GM23338 (cell line): ENCODE measurements at regions not wholly inside any gene's neighbourhood (a gene's known extent, or its start where the extent isn't known, plus 50 kb on each side); places are given as distances from the start of the nearest gene placed in this dataset.

Source experiments
- ATAC-seq: fragments of 200-7000 bp; cut with Tn5 transposase; 3 replicates; pipeline ENCODE4 v1.9.1; 2020
- DNase-seq: peaks from one replicate; pipeline ENCODE4 v3.0.0-alpha.2; 2015; ENCODE audit warnings: low spot score
- H2AFZ ChIP-seq: fragments of 200-600 bp; sonication (generic); 2 replicates; pipeline ENCODE4 v1.8.0; 2016; ENCODE audit warnings: antibody characterized with exemption, mild to moderate bottlenecking, moderate library complexity
- H3F3A ChIP-seq: fragments of 200-600 bp; sonication (generic); replicated peaks from 2 replicates; pipeline ENCODE4 v1.8.0; 2017; ENCODE audit warnings: antibody characterized with exemption, mixed run types, low read depth
- H3K27ac ChIP-seq: fragments of 200-600 bp; sonication (generic); 2 replicates; pipeline ENCODE4 v1.6.1; 2016; ENCODE audit warnings: low read depth
- H3K27me3 ChIP-seq: fragments of 200-600 bp; sonication (generic); 2 replicates; pipeline ENCODE4 v1.8.0; 2016; ENCODE audit warnings: mild to moderate bottlenecking, mixed run types, moderate library complexity; ENCODE audit not compliant: insufficient read depth
- H3K36me3 ChIP-seq: fragments of 200-600 bp; sonication (generic); 2 replicates; pipeline ENCODE4 v1.8.0; 2016; ENCODE audit warnings: mild to moderate bottlenecking; ENCODE audit not compliant: insufficient read depth
- H3K4me1 ChIP-seq: fragments of 200-600 bp; sonication (generic); 2 replicates; pipeline ENCODE4 v1.8.0; 2016; ENCODE audit warnings: mild to moderate bottlenecking, moderate library complexity; ENCODE audit not compliant: insufficient read depth
- H3K4me2 ChIP-seq: fragments of 200-600 bp; sonication (generic); 2 replicates; pipeline ENCODE4 v1.7.1; 2017; ENCODE audit warnings: mixed run types
- H3K4me3 ChIP-seq: fragments of 200-600 bp; sonication (generic); 2 replicates; pipeline ENCODE4 v1.6.1; 2016; ENCODE audit warnings: mixed run types
- H3K79me2 ChIP-seq: fragments of 200-600 bp; sonication (generic); replicated peaks from 2 replicates; pipeline ENCODE4 v1.8.0; 2017; ENCODE audit warnings: mild to moderate bottlenecking; ENCODE audit not compliant: insufficient read depth
- H3K9me2 ChIP-seq: fragments of 200-600 bp; sonication (generic); 2 replicates; pipeline ENCODE4 v1.8.0; 2017; ENCODE audit not compliant: insufficient read depth
- H4K20me1 ChIP-seq: fragments of 200-600 bp; sonication (generic); replicated peaks from 2 replicates; pipeline ENCODE4 v1.8.0; 2017; ENCODE audit warnings: mild to moderate bottlenecking; ENCODE audit not compliant: insufficient read depth
- H3K27ac Mint-ChIP-seq: 2 replicates; pipeline ENCODE4 v1.8.0; 2020; ENCODE audit warnings: inconsistent platforms, mild to moderate bottlenecking, moderate library complexity, mixed read lengths
- H3K27me3 Mint-ChIP-seq: 3 replicates; pipeline ENCODE4 v1.8.0; 2022; ENCODE audit warnings: low read depth, mild to moderate bottlenecking, moderate library complexity, mixed read lengths, inconsistent platforms; ENCODE audit not compliant: insufficient read depth, poor library complexity
- H3K36me3 Mint-ChIP-seq: 3 replicates; pipeline ENCODE4 v1.8.0; 2021; ENCODE audit warnings: low read depth, mild to moderate bottlenecking, inconsistent platforms, moderate library complexity, mixed read lengths
- H3K4me1 Mint-ChIP-seq: 3 replicates; pipeline ENCODE4 v1.8.0; 2020; ENCODE audit warnings: mild to moderate bottlenecking, inconsistent platforms, mixed read lengths
- H3K4me3 Mint-ChIP-seq: 3 replicates; pipeline ENCODE4 v1.8.0; 2021; ENCODE audit warnings: moderate library complexity, mild to moderate bottlenecking, inconsistent platforms, mixed read lengths
- H3K9me3 Mint-ChIP-seq: 3 replicates; pipeline ENCODE4 v1.8.0; 2020; ENCODE audit warnings: moderate library complexity, mild to moderate bottlenecking, inconsistent platforms, mixed read lengths
- EZH2phosphoT487 ChIP-seq: fragments of 200-600 bp; sonication (generic); IDR thresholded peaks from one replicate; pipeline ENCODE4 v1.8.1; 2018; ENCODE audit warnings: antibody characterized with exemption; ENCODE audit not compliant: unreplicated experiment
- JUNB ChIP-seq: IDR thresholded peaks from one replicate; pipeline ENCODE4 v1.6.1; 2016; ENCODE audit warnings: antibody characterized with exemption; ENCODE audit not compliant: unreplicated experiment
- NANOG ChIP-seq: IDR thresholded peaks from 2 replicates; pipeline ENCODE4 v1.6.1; 2016; ENCODE audit warnings: antibody characterized with exemption, borderline replicate concordance
- POLR2AphosphoS5 ChIP-seq: IDR thresholded peaks from 2 replicates; pipeline ENCODE4 v1.6.1; 2016; ENCODE audit warnings: antibody characterized with exemption, low read depth
- ZNF114 ChIP-seq: fragments of 250-450 bp; sonication (Bioruptor Pico); IDR thresholded peaks from 2 replicates; pipeline ENCODE4 v1.5.0; 2020; ENCODE audit warnings: mild to moderate bottlenecking, moderate library complexity
- ZNF331 ChIP-seq: fragments of 250-450 bp; sonication (Bioruptor Pico); IDR thresholded peaks from 2 replicates; pipeline ENCODE4 v1.5.0; 2020; ENCODE audit warnings: low read depth, mild to moderate bottlenecking, moderate library complexity
- TF ChIP-seq, protein P1 (sequence below): IDR thresholded peaks from one replicate; pipeline ENCODE4 v1.6.1; 2018; ENCODE audit warnings: antibody characterized with exemption; ENCODE audit not compliant: unreplicated experiment
- TF ChIP-seq, protein P2 (sequence below): fragments of 250-450 bp; sonication (Bioruptor Pico); IDR thresholded peaks from 2 replicates; pipeline ENCODE4 v1.5.0; 2020; ENCODE audit warnings: mild to moderate bottlenecking, moderate library complexity
- TF ChIP-seq, protein P3 (sequence below): IDR thresholded peaks from 2 replicates; pipeline ENCODE4 v1.6.1; 2016; ENCODE audit warnings: antibody characterized with exemption

DNA sequence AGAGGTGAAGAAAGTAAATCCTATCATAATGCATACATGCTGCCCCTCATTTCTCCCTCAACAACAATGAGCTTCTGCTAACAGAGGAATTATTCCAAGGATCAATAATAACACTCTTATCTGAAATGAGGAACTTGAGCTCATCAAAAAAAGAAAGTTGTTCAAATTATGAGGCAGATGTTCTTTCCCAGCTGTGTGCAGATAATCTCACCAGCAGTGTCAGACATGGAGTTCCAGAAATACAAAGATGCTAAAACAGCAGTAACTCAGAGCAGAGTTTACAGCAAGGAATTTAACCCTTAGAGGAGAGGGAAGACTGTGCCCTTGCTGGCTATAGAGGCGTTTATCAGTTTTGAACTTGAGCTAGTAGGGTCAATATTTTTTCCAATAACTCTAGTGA, 153.1 kb downstream of the TRIM36 start:
- peaks cover 2% of the 10 kb centered on the region; the same call in 1 of the 3 replicates for H3K36me3 Mint-ChIP-seq
- ATAC-seq (no peak), DNase-seq (no peak)
- H3K4me1 ChIP-seq = no peaks in the 10 kb centered on the region
- no peaks in the 10 kb centered on the region for H3K27me3 ChIP-seq
- no peak overlapping the region for H3K4me3 Mint-ChIP-seq
- no peaks in the 10 kb centered on the region for H3K79me2 ChIP-seq
- H2AFZ ChIP-seq = no peak overlapping the region
- no peak overlapping the region for H3K4me3 ChIP-seq
- no peak overlapping the region for H3K27ac Mint-ChIP-seq
- H4K20me1 ChIP-seq = no peaks in the 10 kb centered on the region
- peaks cover 3% of the 10 kb centered on the region for H3K27me3 Mint-ChIP-seq
- H3K27ac ChIP-seq = no peak overlapping the region
- no peak for TF ChIP-seq POLR2AphosphoS5
- no peak for TF ChIP-seq JUNB
- TF ChIP-seq EZH2phosphoT487 = no peak
- TF ChIP-seq, protein P1, sequence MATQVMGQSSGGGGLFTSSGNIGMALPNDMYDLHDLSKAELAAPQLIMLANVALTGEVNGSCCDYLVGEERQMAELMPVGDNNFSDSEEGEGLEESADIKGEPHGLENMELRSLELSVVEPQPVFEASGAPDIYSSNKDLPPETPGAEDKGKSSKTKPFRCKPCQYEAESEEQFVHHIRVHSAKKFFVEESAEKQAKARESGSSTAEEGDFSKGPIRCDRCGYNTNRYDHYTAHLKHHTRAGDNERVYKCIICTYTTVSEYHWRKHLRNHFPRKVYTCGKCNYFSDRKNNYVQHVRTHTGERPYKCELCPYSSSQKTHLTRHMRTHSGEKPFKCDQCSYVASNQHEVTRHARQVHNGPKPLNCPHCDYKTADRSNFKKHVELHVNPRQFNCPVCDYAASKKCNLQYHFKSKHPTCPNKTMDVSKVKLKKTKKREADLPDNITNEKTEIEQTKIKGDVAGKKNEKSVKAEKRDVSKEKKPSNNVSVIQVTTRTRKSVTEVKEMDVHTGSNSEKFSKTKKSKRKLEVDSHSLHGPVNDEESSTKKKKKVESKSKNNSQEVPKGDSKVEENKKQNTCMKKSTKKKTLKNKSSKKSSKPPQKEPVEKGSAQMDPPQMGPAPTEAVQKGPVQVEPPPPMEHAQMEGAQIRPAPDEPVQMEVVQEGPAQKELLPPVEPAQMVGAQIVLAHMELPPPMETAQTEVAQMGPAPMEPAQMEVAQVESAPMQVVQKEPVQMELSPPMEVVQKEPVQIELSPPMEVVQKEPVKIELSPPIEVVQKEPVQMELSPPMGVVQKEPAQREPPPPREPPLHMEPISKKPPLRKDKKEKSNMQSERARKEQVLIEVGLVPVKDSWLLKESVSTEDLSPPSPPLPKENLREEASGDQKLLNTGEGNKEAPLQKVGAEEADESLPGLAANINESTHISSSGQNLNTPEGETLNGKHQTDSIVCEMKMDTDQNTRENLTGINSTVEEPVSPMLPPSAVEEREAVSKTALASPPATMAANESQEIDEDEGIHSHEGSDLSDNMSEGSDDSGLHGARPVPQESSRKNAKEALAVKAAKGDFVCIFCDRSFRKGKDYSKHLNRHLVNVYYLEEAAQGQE = no peak
- no peak for TF ChIP-seq NANOG
- TF ChIP-seq ZNF114 (CRISPR knock-in tag) = no peak
- TF ChIP-seq, protein P2, sequence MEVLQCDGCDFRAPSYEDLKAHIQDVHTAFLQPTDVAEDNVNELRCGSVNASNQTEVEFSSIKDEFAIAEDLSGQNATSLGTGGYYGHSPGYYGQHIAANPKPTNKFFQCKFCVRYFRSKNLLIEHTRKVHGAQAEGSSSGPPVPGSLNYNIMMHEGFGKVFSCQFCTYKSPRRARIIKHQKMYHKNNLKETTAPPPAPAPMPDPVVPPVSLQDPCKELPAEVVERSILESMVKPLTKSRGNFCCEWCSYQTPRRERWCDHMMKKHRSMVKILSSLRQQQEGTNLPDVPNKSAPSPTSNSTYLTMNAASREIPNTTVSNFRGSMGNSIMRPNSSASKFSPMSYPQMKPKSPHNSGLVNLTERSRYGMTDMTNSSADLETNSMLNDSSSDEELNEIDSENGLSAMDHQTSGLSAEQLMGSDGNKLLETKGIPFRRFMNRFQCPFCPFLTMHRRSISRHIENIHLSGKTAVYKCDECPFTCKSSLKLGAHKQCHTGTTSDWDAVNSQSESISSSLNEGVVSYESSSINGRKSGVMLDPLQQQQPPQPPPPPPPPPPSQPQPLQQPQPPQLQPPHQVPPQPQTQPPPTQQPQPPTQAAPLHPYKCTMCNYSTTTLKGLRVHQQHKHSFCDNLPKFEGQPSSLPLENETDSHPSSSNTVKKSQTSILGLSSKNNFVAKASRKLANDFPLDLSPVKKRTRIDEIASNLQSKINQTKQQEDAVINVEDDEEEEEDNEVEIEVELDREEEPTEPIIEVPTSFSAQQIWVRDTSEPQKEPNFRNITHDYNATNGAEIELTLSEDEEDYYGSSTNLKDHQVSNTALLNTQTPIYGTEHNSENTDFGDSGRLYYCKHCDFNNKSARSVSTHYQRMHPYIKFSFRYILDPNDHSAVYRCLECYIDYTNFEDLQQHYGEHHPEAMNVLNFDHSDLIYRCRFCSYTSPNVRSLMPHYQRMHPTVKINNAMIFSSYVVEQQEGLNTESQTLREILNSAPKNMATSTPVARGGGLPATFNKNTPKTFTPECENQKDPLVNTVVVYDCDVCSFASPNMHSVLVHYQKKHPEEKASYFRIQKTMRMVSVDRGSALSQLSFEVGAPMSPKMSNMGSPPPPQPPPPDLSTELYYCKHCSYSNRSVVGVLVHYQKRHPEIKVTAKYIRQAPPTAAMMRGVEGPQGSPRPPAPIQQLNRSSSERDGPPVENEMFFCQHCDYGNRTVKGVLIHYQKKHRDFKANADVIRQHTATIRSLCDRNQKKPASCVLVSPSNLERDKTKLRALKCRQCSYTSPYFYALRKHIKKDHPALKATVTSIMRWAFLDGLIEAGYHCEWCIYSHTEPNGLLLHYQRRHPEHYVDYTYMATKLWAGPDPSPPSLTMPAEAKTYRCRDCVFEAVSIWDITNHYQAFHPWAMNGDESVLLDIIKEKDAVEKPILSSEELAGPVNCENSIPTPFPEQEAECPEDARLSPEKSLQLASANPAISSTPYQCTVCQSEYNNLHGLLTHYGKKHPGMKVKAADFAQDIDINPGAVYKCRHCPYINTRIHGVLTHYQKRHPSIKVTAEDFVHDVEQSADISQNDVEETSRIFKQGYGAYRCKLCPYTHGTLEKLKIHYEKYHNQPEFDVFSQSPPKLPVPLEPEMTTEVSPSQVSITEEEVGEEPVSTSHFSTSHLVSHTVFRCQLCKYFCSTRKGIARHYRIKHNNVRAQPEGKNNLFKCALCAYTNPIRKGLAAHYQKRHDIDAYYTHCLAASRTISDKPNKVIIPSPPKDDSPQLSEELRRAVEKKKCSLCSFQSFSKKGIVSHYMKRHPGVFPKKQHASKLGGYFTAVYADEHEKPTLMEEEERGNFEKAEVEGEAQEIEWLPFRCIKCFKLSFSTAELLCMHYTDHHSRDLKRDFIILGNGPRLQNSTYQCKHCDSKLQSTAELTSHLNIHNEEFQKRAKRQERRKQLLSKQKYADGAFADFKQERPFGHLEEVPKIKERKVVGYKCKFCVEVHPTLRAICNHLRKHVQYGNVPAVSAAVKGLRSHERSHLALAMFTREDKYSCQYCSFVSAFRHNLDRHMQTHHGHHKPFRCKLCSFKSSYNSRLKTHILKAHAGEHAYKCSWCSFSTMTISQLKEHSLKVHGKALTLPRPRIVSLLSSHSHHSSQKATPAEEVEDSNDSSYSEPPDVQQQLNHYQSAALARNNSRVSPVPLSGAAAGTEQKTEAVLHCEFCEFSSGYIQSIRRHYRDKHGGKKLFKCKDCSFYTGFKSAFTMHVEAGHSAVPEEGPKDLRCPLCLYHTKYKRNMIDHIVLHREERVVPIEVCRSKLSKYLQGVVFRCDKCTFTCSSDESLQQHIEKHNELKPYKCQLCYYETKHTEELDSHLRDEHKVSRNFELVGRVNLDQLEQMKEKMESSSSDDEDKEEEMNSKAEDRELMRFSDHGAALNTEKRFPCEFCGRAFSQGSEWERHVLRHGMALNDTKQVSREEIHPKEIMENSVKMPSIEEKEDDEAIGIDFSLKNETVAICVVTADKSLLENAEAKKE = no peak
- no peak for TF ChIP-seq ZNF331 (CRISPR knock-in tag)
- TF ChIP-seq, protein P3, sequence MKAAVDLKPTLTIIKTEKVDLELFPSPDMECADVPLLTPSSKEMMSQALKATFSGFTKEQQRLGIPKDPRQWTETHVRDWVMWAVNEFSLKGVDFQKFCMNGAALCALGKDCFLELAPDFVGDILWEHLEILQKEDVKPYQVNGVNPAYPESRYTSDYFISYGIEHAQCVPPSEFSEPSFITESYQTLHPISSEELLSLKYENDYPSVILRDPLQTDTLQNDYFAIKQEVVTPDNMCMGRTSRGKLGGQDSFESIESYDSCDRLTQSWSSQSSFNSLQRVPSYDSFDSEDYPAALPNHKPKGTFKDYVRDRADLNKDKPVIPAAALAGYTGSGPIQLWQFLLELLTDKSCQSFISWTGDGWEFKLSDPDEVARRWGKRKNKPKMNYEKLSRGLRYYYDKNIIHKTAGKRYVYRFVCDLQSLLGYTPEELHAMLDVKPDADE = no peak
- H3K9me3 Mint-ChIP-seq = peaks cover 8% of the 10 kb centered on the region; the same call in 2 of the 3 replicates
- no peaks in the 10 kb centered on the region for H3F3A ChIP-seq
- no peaks in the 10 kb centered on the region for H3K36me3 ChIP-seq
- H3K9me2 ChIP-seq = no peaks in the 10 kb centered on the region
- H3K4me1 Mint-ChIP-seq = no peaks in the 10 kb centered on the region
- no peak overlapping the region for H3K4me2 ChIP-seq
